Ovary (tissue), 1 donor: ENCODE measurements at regions not wholly inside any gene's neighbourhood (a gene's known extent, or its start where the extent isn't known, plus 50 kb on each side); places are given as distances from the start of the nearest gene placed in this dataset.

Experiments
- EP300 ChIP-seq: sonication (generic); formaldehyde crosslinking; IDR thresholded peaks from one replicate; pipeline ENCODE4 v1.6.1; 2017; ENCODE audit warnings: antibody characterized with exemption
- POLR2A ChIP-seq: fragments of 450-650 bp; IDR thresholded peaks from one replicate; pipeline ENCODE4 v1.6.1; 2017; ENCODE audit warnings: antibody characterized with exemption, mild to moderate bottlenecking, moderate library complexity

DNA sequence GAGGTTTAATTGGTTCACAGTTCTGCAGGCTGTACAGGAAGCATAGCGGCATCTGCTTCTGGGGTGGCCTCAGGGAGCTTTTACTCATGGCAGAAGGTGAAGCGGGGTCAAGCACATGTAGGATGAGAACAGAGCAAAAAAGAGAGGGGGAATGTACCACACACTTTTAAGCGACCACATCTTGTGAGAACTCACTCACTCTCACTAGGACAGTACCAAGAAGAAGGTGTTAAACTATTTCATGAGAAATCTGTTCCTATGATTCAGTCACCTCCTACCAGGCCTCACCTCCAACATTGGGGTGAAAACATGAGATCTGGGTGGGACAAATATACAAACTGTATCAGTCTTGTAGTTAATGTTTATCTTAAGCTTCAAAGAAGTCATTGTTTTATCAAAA lies 174.7 kb downstream of the GNAI1 start:
- TF ChIP-seq EP300 (no peak), POLR2A (no peak)
